ENCODE measurements at regions not wholly inside any gene's neighbourhood (a gene's known extent, or its start where the extent isn't known, plus 50 kb on each side); places are given as distances from the start of the nearest gene placed in this dataset.
"Not testable (repeated sequence)": the region's sequence is repeated elsewhere in the genome, so short reads cannot be mapped to it uniquely, and the experiment has no call there.

GRCh38 chr11:42778193-42778592, 533.6 kb upstream of the API5 start:
- Histone ChIP-seq H3K27me3 (peaks cover 0 to 4% of the 10 kb centered on the region in 2 donors), H3K36me3 (replicated peaks in 1 of 2; ENCODE audit: insufficient read depth in 1 of 2, low read depth in 2 of 2) (no peaks in the 10 kb centered on the region), H3K4me3 (no peak overlapping the region), H3K4me1 (no peaks in the 10 kb centered on the region), H3K9me3 (no peaks in the 10 kb centered on the region), H3K27ac (no peak overlapping the region)
- intact Hi-C loops (cut with DNase I): loop anchor here (10.0 kb wide), 1 partner anchor 507 kb away; no protein-coding TSS in a partner anchor
- 81 to 89% methylated on average over 1 of the region's 1 CpG for WGBS, 2 donors
- no peak for TF ChIP-seq CTCF (IDR thresholded peaks at IDR 0.05)
- no peak for TF ChIP-seq POLR2A (IDR thresholded peaks at IDR 0.05)
- no peak for ATAC-seq
- DNase-seq: no peak

- H3K27ac ChIP-seq: no peak overlapping the region
- no peak overlapping the region for H3K4me3 ChIP-seq
- no peak for TF ChIP-seq CTCF (IDR thresholded peaks at IDR 0.05)
- no peak for TF ChIP-seq POLR2A (IDR thresholded peaks at IDR 0.05)
- no peaks in the 10 kb centered on the region for H3K9me3 ChIP-seq
- H3K27me3 ChIP-seq: peaks cover 0 to 4% of the 10 kb centered on the region in 2 donors
- H3K36me3 ChIP-seq (replicated peaks in 1 of 2; ENCODE audit: insufficient read depth in 1 of 2, low read depth in 2 of 2): no peaks in the 10 kb centered on the region
- 40 to 67% methylated on average over 3 of the region's 3 CpGs for WGBS, 2 donors
- H3K4me1 ChIP-seq: no peaks in the 10 kb centered on the region
- intact Hi-C loops (cut with DNase I): loop anchor here (10.0 kb wide), 1 partner anchor 505 kb away; no protein-coding TSS in a partner anchor
- no peak for ATAC-seq
- DNase-seq: no peak
Observed at GRCh38 chr11:42779555-42779954, 532.2 kb upstream of the API5 start.

GRCh38 chr11:42786981-42787380, 524.8 kb upstream of the API5 start:
- intact Hi-C loops (cut with DNase I): no loop called here
- Histone ChIP-seq H3K9me3 (no peaks in the 10 kb centered on the region), H3K27me3 (no peaks in the 10 kb centered on the region), H3K27ac (no peak overlapping the region), H3K36me3 (replicated peaks in 1 of 2; ENCODE audit: insufficient read depth in 1 of 2, low read depth in 2 of 2) (no peaks in the 10 kb centered on the region), H3K4me3 (no peak overlapping the region), H3K4me1 (no peaks in the 10 kb centered on the region)
- ATAC-seq (no peak), DNase-seq (no peak)
- 53 to 60% methylated on average over 1 of the region's 1 CpG for WGBS, 2 donors
- TF ChIP-seq POLR2A (IDR thresholded peaks at IDR 0.05): no peak
- no peak for TF ChIP-seq CTCF (IDR thresholded peaks at IDR 0.05)

- H3K4me1 ChIP-seq; H3K9me3 ChIP-seq; intact Hi-C loops (cut with DNase I); ATAC-seq; H3K36me3 ChIP-seq (replicated peaks in 1 of 2; ENCODE audit: insufficient read depth in 1 of 2, low read depth in 2 of 2); DNase-seq; H3K27ac ChIP-seq; H3K27me3 ChIP-seq; H3K4me3 ChIP-seq: not testable (repeated sequence)
- WGBS, 2 donors: 81% methylated on average over 2 of the region's 2 CpGs; no CpG with 5 or more reads in 1 of the 2 donors
Observed at GRCh38 chr11:42795483-42795882, 516.3 kb upstream of the API5 start.

GRCh38 chr11:42800041-42800440, 511.8 kb upstream of the API5 start:
- DNase-seq (no peak), ATAC-seq (no peak)
- WGBS, 2 donors: 75 to 76% methylated on average over 4 of the region's 4 CpGs
- TF ChIP-seq CTCF (IDR thresholded peaks at IDR 0.05): no peak
- no peak for TF ChIP-seq POLR2A (IDR thresholded peaks at IDR 0.05)
- H3K4me3 ChIP-seq: no peak overlapping the region
- no peaks in the 10 kb centered on the region for H3K9me3 ChIP-seq
- intact Hi-C loops (cut with DNase I): no loop called here
- no peak overlapping the region for H3K27ac ChIP-seq
- H3K4me1 ChIP-seq: no peaks in the 10 kb centered on the region
- no peaks in the 10 kb centered on the region for H3K27me3 ChIP-seq
- no peaks in the 10 kb centered on the region for H3K36me3 ChIP-seq (replicated peaks in 1 of 2; ENCODE audit: insufficient read depth in 1 of 2, low read depth in 2 of 2)
